Liver (tissue), 3 donors: ENCODE measurements at regions not wholly inside any gene's neighbourhood (a gene's known extent, or its start where the extent isn't known, plus 50 kb on each side); places are given as distances from the start of the nearest gene placed in this dataset.

ENCODE experiments used
- CTCF ChIP-seq: fragments of 150-350 bp; IDR thresholded peaks from 2 replicates; pipeline ENCODE4 v1.5.1; 2017; ENCODE audit warnings: improper control_type of control experiment, low read depth, low read length; ENCODE audit not compliant: missing input control
- RAD21 ChIP-seq, 2 donors: IDR thresholded peaks; 2 replicates each; pipeline ENCODE4 v1.6.1; 2016; ENCODE audit warnings: antibody characterized with exemption in 2 of 2, mild to moderate bottlenecking in 2 of 2
- TAF1 ChIP-seq: conservative IDR thresholded peaks from 2 replicates; pipeline ENCODE4 v1.6.1; 2016; ENCODE audit warnings: antibody characterized with exemption, mild to moderate bottlenecking
- YY1 ChIP-seq: IDR thresholded peaks from 2 replicates; pipeline ENCODE4 v1.6.1; 2016; ENCODE audit warnings: antibody characterized with exemption, mild to moderate bottlenecking
- donor health status: healthy.
- donor health status: healthy.

DNA sequence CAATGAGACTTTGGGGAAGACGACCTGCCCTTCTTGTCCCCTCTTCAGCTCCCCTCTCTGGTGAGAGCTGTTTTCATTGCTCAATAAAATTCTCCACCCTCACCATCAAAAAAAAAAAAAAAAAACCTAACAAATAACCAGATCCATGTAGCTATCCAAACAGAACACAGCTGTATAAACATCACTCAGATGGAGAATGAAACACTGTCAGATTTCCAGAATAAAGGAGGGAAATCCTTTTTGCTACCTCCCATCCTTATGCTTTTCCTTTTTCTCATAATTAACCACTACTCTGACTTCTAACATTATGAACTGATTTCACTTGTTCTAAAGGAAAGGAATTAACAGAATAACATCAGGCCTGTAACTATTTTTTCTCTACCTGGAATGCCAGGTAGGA lies 155.6 kb downstream of the PPP4R3C start:
- no peak for TF ChIP-seq CTCF
- no peak for TF ChIP-seq YY1
- no peak for TF ChIP-seq TAF1
- no peak for TF ChIP-seq RAD21 (IDR thresholded peaks at IDR 0.05)
